Upper lobe of right lung (tissue), 1 donor: ENCODE measurements at regions not wholly inside any gene's neighbourhood (a gene's known extent, or its start where the extent isn't known, plus 50 kb on each side); places are given as distances from the start of the nearest gene placed in this dataset.

Experiments used
- ATAC-seq: fragments of 200-7000 bp; cut with Tn5 transposase; one replicate; pipeline ENCODE4 v1.9.1; 2020; ENCODE audit warnings: mild to moderate bottlenecking, moderate library complexity
- DNase-seq: peaks from one replicate; pipeline ENCODE4 v3.0.0-alpha.2; 2020
- H3K27ac ChIP-seq: fragments of 200-600 bp; one replicate; pipeline ENCODE4 v1.8.0; 2022
- H3K27me3 ChIP-seq: fragments of 200-600 bp; one replicate; pipeline ENCODE4 v1.8.0; 2022; ENCODE audit warnings: mild to moderate bottlenecking
- H3K36me3 ChIP-seq: fragments of 200-600 bp; one replicate; pipeline ENCODE4 v1.8.0; 2022
- H3K4me1 ChIP-seq: fragments of 200-600 bp; one replicate; pipeline ENCODE4 v1.8.0; 2022
- H3K4me3 ChIP-seq: fragments of 200-600 bp; one replicate; pipeline ENCODE4 v1.8.0; 2022; ENCODE audit warnings: mild to moderate bottlenecking
- H3K9me3 ChIP-seq: fragments of 200-600 bp; one replicate; pipeline ENCODE4 v1.8.0; 2022
- intact Hi-C: fragments of 100-400 bp; cut with DNase I; formaldehyde crosslinking; loops from one replicate; pipeline ENCODE4 v1.11.0; 2022
- TF ChIP-seq, protein P1 (sequence below): fragments of 200-600 bp; IDR thresholded peaks from one replicate; pipeline ENCODE4 v1.8.0; 2022; ENCODE audit warnings: antibody characterized with exemption
- donor health status: DM: no; HTN: yes; CAD: no; lungs with severe emphysema.

DNA sequence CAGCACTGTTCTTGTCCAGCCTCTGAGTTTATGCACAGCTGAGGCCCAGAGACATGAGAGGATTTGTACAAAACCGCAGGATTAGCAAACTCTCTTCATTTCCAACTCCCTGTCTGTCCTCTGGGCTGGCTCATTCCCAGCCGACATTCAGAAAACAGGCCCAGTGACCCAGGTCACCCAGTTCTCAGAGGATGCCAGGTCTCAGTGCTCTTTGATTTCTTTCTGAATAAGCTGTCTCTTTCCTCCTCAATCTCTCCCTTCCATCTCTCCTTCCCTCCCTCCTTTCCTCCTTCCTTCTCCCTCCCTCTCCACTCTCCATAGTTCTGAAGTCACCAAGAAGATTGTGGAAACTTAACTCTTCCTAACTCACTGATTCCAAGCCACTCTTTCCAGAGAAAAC, 372.7 kb upstream of the SULF2 start:
- DNase-seq (no peak), ATAC-seq (no peak)
- TF ChIP-seq, protein P1, sequence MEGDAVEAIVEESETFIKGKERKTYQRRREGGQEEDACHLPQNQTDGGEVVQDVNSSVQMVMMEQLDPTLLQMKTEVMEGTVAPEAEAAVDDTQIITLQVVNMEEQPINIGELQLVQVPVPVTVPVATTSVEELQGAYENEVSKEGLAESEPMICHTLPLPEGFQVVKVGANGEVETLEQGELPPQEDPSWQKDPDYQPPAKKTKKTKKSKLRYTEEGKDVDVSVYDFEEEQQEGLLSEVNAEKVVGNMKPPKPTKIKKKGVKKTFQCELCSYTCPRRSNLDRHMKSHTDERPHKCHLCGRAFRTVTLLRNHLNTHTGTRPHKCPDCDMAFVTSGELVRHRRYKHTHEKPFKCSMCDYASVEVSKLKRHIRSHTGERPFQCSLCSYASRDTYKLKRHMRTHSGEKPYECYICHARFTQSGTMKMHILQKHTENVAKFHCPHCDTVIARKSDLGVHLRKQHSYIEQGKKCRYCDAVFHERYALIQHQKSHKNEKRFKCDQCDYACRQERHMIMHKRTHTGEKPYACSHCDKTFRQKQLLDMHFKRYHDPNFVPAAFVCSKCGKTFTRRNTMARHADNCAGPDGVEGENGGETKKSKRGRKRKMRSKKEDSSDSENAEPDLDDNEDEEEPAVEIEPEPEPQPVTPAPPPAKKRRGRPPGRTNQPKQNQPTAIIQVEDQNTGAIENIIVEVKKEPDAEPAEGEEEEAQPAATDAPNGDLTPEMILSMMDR = no peak
- Histone ChIP-seq H3K4me1 (peaks cover 5% of the 10 kb centered on the region), H3K4me3 (no peak overlapping the region), H3K27ac (no peak overlapping the region), H3K36me3 (no peaks in the 10 kb centered on the region), H3K9me3 (no peaks in the 10 kb centered on the region), H3K27me3 (no peaks in the 10 kb centered on the region)
- intact Hi-C loops = no loop called here

DNA sequence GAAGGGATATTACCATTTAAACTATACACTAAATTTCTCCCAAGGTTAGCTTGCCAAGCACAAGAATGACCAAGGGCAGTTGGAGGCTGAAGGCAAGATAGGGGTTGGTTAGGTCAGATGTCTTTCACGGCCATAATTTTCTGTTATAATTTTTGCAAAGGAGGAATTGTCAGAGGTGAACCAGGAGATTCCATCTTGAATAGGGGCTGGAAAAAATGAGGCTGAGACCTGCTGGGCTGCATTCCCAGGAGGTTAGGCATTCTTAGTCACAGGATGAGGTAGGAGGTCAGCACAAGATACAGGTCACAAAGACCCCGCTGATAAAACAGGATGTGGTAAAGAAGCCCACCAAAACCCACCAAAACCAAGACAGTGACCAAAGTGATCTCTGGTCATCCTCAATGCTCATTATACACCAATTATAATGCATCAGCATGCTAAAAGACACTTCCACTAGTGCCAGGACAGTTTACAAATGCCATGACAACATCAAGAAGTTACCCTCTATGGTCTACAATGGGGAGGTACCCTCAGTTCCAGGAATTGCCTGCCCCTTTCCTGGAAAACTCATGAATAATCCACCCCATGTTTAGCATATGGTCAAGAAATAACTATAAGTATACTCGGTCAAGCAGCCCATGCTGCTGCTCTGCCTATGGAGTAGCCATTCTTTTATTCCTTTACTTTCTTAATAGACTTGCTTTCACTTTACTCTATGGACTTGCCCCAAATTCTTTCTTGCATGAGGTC, 371.8 kb upstream of the SULF2 start:
- H3K4me1 ChIP-seq = peaks cover 5% of the 10 kb centered on the region
- H3K4me3 ChIP-seq = no peak overlapping the region
- no peaks in the 10 kb centered on the region for H3K36me3 ChIP-seq
- no peak overlapping the region for H3K27ac ChIP-seq
- ATAC-seq (no peak), DNase-seq (no peak)
- intact Hi-C loops = no loop called here
- H3K9me3 ChIP-seq = no peaks in the 10 kb centered on the region
- H3K27me3 ChIP-seq = no peaks in the 10 kb centered on the region
- TF ChIP-seq, protein P1 = no peak

DNA sequence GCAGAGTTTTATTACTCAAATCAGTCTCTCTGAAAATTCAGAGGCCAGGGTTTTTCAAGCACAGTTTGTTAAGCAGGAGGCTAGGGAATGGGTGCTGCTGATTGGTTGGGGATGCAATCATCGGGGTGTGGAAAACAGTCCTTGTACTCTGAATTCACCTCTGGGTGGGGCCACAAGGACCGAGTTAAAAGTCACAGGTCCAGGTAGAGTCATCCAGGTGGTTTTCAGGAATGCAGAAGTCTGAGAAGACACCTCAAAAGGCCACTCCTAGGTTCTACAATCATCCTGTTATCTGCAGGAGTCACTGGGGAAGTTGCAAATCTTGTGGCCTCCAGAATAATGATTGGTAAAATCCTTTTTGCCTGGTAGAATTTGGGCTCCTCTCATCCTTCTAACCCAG, 371.2 kb upstream of the SULF2 start:
- ATAC-seq (no peak), DNase-seq (no peak)
- H3K4me1 ChIP-seq = peaks cover 5% of the 10 kb centered on the region
- no peaks in the 10 kb centered on the region for H3K27me3 ChIP-seq
- H3K36me3 ChIP-seq = no peaks in the 10 kb centered on the region
- no peak overlapping the region for H3K27ac ChIP-seq
- H3K4me3 ChIP-seq = no peak overlapping the region
- TF ChIP-seq, protein P1 = no peak
- H3K9me3 ChIP-seq = no peaks in the 10 kb centered on the region
- intact Hi-C loops = no loop called here

DNA sequence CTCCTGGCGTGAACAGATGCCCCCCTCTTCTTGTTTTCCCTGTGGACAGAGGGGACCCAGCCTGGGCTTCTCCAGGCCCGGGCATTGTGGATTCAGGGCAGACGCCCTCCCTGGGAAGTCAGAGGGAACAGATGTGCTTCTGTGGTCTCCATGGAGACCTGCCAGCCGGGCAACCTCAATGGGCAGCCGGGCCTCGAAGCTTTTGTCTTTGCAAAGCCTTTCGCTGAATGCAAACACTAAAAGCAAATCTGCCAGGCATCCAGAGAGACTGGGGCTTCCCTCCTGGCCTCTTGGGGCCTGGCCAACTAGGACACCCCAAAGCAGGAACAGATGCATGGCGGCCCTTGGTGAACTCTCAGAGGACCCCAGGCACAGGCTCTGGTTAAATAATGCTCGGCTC, 370.0 kb upstream of the SULF2 start:
- intact Hi-C loops = no loop called here
- TF ChIP-seq, protein P1 = no peak
- H3K9me3 ChIP-seq = no peaks in the 10 kb centered on the region
- H3K4me3 ChIP-seq = no peak overlapping the region
- DNase-seq = no peak
- H3K27ac ChIP-seq = no peak overlapping the region
- peaks cover 5% of the 10 kb centered on the region for H3K4me1 ChIP-seq
- H3K27me3 ChIP-seq = no peaks in the 10 kb centered on the region
- no peaks in the 10 kb centered on the region for H3K36me3 ChIP-seq
- no peak for ATAC-seq

DNA sequence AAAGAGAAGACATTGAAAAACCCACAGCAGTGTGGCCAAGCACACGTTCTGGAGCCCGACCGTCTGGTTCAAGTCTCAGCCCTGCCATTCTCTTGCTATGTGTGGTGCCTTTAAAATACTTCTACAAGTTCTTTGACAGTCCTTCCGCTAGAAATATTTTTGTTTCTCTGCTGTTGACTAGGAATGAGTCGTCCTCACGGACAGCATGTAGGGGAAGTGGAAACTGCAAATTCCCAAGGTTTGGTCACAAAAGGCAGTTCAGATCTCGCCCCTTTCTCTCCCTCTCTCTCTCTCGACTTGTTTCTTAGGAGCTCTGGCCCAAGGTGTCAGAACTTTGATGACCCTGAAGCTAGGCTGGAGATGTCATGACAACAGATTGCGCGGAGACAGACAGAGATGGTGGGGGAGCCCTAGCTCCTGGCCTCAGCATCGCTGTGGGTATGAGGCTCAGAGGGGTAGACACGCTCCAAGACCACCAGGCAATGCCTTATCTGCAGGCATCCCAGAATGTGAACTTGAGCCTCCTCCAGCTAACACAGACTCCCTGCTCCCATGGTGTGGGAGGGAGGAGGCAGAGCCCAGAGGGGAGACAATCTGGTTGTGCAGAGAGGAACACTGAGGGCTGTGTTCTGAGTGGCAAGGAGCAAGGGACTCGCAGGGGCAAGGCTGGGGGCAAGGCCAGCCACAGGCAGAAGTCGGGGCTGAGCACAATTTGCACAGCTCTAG, 368.9 kb upstream of the SULF2 start:
- Histone ChIP-seq H3K27ac (no peak overlapping the region), H3K4me3 (no peak overlapping the region), H3K9me3 (no peaks in the 10 kb centered on the region), H3K36me3 (no peaks in the 10 kb centered on the region), H3K27me3 (no peaks in the 10 kb centered on the region), H3K4me1 (peaks cover 5% of the 10 kb centered on the region)
- DNase-seq (no peak), ATAC-seq (no peak)
- intact Hi-C loops = no loop called here
- TF ChIP-seq, protein P1 = no peak
